ENCODE measurements at regions not wholly inside any gene's neighbourhood (a gene's known extent, or its start where the extent isn't known, plus 50 kb on each side); places are given as distances from the start of the nearest gene placed in this dataset.

DNA sequence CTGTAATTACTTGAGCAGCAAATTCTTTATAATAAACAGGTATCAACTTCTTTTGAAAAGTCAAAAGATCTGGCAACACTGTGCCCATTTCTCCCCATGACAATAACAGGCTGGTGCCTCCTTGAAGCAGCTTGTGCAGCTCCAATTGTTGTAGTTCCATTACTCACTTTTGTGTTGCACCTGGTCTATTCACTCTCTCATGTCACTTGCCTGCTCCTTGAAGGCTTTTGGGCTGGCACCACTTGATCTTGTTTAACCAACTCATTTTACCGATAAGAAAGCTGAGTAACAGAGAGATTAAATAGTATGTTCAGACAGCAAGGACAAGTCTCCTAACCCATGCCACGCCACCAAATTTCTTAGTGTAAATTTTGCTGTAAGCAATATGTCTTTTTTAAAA is 314.5 kb downstream of the OSR1 start:
- TF ChIP-seq, protein P1, sequence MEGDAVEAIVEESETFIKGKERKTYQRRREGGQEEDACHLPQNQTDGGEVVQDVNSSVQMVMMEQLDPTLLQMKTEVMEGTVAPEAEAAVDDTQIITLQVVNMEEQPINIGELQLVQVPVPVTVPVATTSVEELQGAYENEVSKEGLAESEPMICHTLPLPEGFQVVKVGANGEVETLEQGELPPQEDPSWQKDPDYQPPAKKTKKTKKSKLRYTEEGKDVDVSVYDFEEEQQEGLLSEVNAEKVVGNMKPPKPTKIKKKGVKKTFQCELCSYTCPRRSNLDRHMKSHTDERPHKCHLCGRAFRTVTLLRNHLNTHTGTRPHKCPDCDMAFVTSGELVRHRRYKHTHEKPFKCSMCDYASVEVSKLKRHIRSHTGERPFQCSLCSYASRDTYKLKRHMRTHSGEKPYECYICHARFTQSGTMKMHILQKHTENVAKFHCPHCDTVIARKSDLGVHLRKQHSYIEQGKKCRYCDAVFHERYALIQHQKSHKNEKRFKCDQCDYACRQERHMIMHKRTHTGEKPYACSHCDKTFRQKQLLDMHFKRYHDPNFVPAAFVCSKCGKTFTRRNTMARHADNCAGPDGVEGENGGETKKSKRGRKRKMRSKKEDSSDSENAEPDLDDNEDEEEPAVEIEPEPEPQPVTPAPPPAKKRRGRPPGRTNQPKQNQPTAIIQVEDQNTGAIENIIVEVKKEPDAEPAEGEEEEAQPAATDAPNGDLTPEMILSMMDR (IDR thresholded peaks at IDR 0.05; ENCODE audit: unreplicated experiment) = no peak
- Mint-ChIP-seq H3K4me3 (ENCODE audit: unreplicated experiment) (no peak overlapping the region), H3K27me3 (ENCODE audit: unreplicated experiment) (peaks cover 1% of the 10 kb centered on the region), H3K9me3 (ENCODE audit: unreplicated experiment) (no peaks in the 10 kb centered on the region), H3K27ac (ENCODE audit: unreplicated experiment) (no peak overlapping the region), H3K4me1 (ENCODE audit: unreplicated experiment) (peaks cover under 1% of the 10 kb centered on the region), H3K36me3 (ENCODE audit: low read depth, unreplicated experiment) (no peaks in the 10 kb centered on the region)
- DNase-seq (ENCODE audit: low spot score) = no peak

- TF ChIP-seq, protein P1 (IDR thresholded peaks at IDR 0.05; ENCODE audit: unreplicated experiment) = no peak
- Mint-ChIP-seq H3K27ac (ENCODE audit: unreplicated experiment) (no peak overlapping the region), H3K27me3 (ENCODE audit: unreplicated experiment) (peaks cover 1% of the 10 kb centered on the region), H3K4me3 (ENCODE audit: unreplicated experiment) (no peak overlapping the region), H3K36me3 (ENCODE audit: low read depth, unreplicated experiment) (no peaks in the 10 kb centered on the region), H3K4me1 (ENCODE audit: unreplicated experiment) (peaks cover 6% of the 10 kb centered on the region), H3K9me3 (ENCODE audit: unreplicated experiment) (no peaks in the 10 kb centered on the region)
- DNase-seq (ENCODE audit: low spot score) = no peak
Measured at GRCh38 chr2:19041434-19042041, 316.9 kb downstream of the OSR1 start.

GRCh38 chr2:19038071-19039015 is 320.1 kb downstream of the OSR1 start:
- Mint-ChIP-seq H3K4me3 (ENCODE audit: unreplicated experiment) (no peak overlapping the region), H3K27ac (ENCODE audit: unreplicated experiment) (no peak overlapping the region), H3K36me3 (ENCODE audit: low read depth, unreplicated experiment) (no peaks in the 10 kb centered on the region), H3K27me3 (ENCODE audit: unreplicated experiment) (peaks cover 1% of the 10 kb centered on the region), H3K4me1 (ENCODE audit: unreplicated experiment) (peaks cover 6% of the 10 kb centered on the region), H3K9me3 (ENCODE audit: unreplicated experiment) (no peaks in the 10 kb centered on the region)
- DNase-seq (ENCODE audit: low spot score) = no peak
- TF ChIP-seq, protein P1 (IDR thresholded peaks at IDR 0.05; ENCODE audit: unreplicated experiment) = no peak

DNA sequence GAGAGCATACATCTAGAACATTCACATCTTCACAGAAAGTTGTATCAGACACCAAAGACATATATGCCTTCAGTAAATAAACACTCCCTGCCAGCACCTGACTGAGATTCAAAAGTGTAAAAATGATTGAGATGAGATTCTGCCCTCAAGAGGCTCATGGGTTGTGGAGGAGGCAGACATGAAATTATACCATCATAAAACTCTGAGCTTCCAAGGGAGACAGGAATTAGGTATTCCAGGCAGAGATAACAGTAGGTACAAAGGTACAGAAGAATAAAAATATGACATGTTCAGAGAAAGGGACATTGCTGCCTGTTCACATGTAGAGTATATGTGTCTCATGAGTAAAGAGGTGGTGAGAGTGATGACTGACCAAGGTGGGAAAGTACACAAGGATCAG is 322.3 kb downstream of the OSR1 start:
- Mint-ChIP-seq H3K9me3 (ENCODE audit: unreplicated experiment) (no peaks in the 10 kb centered on the region), H3K4me1 (ENCODE audit: unreplicated experiment) (peaks cover 6% of the 10 kb centered on the region), H3K27ac (ENCODE audit: unreplicated experiment) (no peak overlapping the region), H3K27me3 (ENCODE audit: unreplicated experiment) (no peaks in the 10 kb centered on the region), H3K36me3 (ENCODE audit: low read depth, unreplicated experiment) (no peaks in the 10 kb centered on the region), H3K4me3 (ENCODE audit: unreplicated experiment) (no peak overlapping the region)
- no peak for DNase-seq (ENCODE audit: low spot score)
- TF ChIP-seq, protein P1 (IDR thresholded peaks at IDR 0.05; ENCODE audit: unreplicated experiment) = no peak

DNA sequence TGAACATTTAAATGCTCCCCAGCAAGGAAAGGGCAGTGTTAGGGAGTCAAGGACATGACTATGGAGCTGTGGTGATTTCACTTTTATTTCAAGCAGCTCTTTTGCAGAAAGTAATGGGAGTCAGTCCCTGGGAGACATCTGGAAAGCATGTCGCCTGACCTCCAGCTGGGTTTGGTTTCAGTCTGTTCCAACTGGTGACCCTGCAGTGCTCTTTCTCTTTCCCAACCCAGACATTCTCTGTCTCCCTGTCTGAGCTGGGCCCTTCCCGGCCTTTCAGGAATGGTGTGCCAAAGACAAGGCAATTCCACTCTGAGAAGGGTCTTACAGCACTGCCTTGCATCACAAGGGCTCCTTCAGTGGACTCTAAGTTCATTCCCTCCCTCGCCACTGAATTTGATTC is 323.2 kb downstream of the OSR1 start:
- peaks cover 6% of the 10 kb centered on the region for H3K4me1 Mint-ChIP-seq (ENCODE audit: unreplicated experiment)

More for the DNA sequence above, 323.2 kb downstream of the OSR1 start:
- Mint-ChIP-seq H3K27ac (ENCODE audit: unreplicated experiment) (no peak overlapping the region), H3K27me3 (ENCODE audit: unreplicated experiment) (no peaks in the 10 kb centered on the region), H3K4me3 (ENCODE audit: unreplicated experiment) (no peak overlapping the region), H3K9me3 (ENCODE audit: unreplicated experiment) (no peaks in the 10 kb centered on the region), H3K36me3 (ENCODE audit: low read depth, unreplicated experiment) (no peaks in the 10 kb centered on the region)
- TF ChIP-seq, protein P1 (IDR thresholded peaks at IDR 0.05; ENCODE audit: unreplicated experiment) = no peak
- no peak for DNase-seq (ENCODE audit: low spot score)
